ENCODE measurements at regions not wholly inside any gene's neighbourhood (a gene's known extent, or its start where the extent isn't known, plus 50 kb on each side); places are given as distances from the start of the nearest gene placed in this dataset.

DNA sequence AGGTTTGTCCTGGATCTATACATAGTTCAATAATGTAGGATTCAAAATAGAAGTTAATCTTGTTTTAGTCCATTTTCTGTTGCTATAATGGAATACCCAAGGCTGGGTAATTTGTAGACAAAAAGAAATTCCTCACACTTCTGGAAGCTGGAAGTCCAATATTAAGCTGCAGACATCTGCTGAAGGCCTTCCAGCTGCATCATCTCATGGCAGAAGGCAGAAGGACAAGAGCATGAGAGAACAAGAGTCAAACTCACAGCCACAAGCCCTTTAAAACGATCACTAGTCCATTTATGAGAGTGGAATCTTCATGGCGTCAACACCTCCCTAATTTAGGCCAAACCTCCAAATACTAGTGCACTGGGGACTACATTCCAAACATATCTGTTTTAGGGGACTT is 669.3 kb downstream of the ROBO2 start (continued):
- TF ChIP-seq, protein P1, sequence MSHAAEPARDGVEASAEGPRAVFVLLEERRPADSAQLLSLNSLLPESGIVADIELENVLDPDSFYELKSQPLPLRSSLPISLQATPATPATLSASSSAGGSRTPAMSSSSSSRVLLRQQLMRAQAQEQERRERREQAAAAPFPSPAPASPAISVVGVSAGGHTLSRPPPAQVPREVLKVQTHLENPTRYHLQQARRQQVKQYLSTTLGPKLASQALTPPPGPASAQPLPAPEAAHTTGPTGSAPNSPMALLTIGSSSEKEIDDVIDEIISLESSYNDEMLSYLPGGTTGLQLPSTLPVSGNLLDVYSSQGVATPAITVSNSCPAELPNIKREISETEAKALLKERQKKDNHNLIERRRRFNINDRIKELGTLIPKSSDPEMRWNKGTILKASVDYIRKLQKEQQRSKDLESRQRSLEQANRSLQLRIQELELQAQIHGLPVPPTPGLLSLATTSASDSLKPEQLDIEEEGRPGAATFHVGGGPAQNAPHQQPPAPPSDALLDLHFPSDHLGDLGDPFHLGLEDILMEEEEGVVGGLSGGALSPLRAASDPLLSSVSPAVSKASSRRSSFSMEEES (CRISPR knock-in tag; IDR thresholded peaks at IDR 0.05), result no peak
- TF ChIP-seq ZNF225 (CRISPR knock-in tag; IDR thresholded peaks at IDR 0.05) (no peak), ZNF552 (CRISPR knock-in tag; IDR thresholded peaks at IDR 0.05; ENCODE audit: borderline replicate concordance) (no peak), RFX5 (IDR thresholded peaks at IDR 0.05; ENCODE audit: low read depth, low read length) (no peak), SMARCC2 (IDR thresholded peaks at IDR 0.05) (no peak)
- TF ChIP-seq, protein P2, sequence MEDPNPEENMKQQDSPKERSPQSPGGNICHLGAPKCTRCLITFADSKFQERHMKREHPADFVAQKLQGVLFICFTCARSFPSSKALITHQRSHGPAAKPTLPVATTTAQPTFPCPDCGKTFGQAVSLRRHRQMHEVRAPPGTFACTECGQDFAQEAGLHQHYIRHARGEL (CRISPR knock-in tag; IDR thresholded peaks at IDR 0.05), result no peak
- TF ChIP-seq, protein P3, sequence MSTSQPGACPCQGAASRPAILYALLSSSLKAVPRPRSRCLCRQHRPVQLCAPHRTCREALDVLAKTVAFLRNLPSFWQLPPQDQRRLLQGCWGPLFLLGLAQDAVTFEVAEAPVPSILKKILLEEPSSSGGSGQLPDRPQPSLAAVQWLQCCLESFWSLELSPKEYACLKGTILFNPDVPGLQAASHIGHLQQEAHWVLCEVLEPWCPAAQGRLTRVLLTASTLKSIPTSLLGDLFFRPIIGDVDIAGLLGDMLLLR (CRISPR knock-in tag; IDR thresholded peaks at IDR 0.05), result no peak

DNA sequence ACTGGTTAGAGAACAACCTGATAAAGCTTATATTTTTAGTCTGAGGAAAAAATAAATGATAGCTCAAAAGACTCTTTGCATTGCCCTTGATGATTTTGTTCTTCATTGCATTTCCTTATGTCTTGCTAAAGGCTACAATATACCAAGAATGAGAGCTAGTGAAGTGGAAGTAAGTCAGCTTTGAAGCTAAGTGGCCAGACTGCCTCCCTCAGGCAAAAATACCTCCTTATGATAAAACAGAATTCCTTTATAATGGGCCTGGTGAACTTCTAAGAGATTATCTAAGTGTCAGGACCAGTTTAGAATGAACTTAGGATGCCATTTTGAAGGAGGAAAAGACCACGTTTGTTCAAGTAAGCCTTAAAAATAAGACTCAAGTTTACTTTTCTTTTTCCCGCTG is 678.4 kb downstream of the ROBO2 start:
- intact Hi-C loops (cut with micrococcal nuclease; ENCODE audit: unreplicated experiment) (no loop called here), in situ Hi-C loops (cut with HindIII; ENCODE audit: extremely low pct_ligation_motif_present, low pct_unique_long_range_greater_than_20kb) (no loop called here)
- Histone ChIP-seq H4K20me1 (ENCODE audit: insufficient read depth, low read length) (no peaks in the 10 kb centered on the region), H3K4me1 (ENCODE audit: insufficient read depth, low read length) (no peaks in the 10 kb centered on the region), H2AFZ (ENCODE audit: low read length) (no peak overlapping the region), H3K4me3 (replicated peaks in 1 of 3; ENCODE audit: insufficient read depth in 1 of 3, low read depth in 2 of 3, low read length in 3 of 3) (no peak overlapping the region), H3K9ac (ENCODE audit: insufficient read depth, low read depth, low read length) (no peak overlapping the region), H3K27me3 (ENCODE audit: control insufficient read depth in 1 of 2, insufficient read depth in 2 of 2, low read length in 2 of 2) (no peaks in the 10 kb centered on the region), H3K27ac (ENCODE audit: extremely low read length, insufficient read depth, low read length) (no peak overlapping the region), H3K4me2 (ENCODE audit: low read depth, low read length) (no peak overlapping the region), H3K79me2 (ENCODE audit: insufficient read depth, low read length) (no peaks in the 10 kb centered on the region), H3K9me3 (ENCODE audit: low read length) (no peaks in the 10 kb centered on the region), H3K36me3 (replicated peaks in 1 of 2; ENCODE audit: control insufficient read depth in 1 of 2, insufficient read depth in 2 of 2, low read length in 2 of 2) (no peaks in the 10 kb centered on the region)
- no peak for FAIRE-seq
- WGBS (ENCODE audit: low lambda C conversion rate), result 0% methylated on average over 2 of the region's 2 CpGs
- TF ChIP-seq, protein P4, sequence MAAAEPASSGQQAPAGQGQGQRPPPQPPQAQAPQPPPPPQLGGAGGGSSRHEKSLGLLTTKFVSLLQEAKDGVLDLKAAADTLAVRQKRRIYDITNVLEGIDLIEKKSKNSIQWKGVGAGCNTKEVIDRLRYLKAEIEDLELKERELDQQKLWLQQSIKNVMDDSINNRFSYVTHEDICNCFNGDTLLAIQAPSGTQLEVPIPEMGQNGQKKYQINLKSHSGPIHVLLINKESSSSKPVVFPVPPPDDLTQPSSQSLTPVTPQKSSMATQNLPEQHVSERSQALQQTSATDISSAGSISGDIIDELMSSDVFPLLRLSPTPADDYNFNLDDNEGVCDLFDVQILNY (CRISPR knock-in tag; conservative IDR thresholded peaks at IDR 0.05), result no peak
- TF ChIP-seq FOSL2 (CRISPR knock-in tag; IDR thresholded peaks at IDR 0.05), result no peak
- no peak for TF ChIP-seq MLLT10 (CRISPR knock-in tag; IDR thresholded peaks at IDR 0.05)
- TF ChIP-seq, protein P5, sequence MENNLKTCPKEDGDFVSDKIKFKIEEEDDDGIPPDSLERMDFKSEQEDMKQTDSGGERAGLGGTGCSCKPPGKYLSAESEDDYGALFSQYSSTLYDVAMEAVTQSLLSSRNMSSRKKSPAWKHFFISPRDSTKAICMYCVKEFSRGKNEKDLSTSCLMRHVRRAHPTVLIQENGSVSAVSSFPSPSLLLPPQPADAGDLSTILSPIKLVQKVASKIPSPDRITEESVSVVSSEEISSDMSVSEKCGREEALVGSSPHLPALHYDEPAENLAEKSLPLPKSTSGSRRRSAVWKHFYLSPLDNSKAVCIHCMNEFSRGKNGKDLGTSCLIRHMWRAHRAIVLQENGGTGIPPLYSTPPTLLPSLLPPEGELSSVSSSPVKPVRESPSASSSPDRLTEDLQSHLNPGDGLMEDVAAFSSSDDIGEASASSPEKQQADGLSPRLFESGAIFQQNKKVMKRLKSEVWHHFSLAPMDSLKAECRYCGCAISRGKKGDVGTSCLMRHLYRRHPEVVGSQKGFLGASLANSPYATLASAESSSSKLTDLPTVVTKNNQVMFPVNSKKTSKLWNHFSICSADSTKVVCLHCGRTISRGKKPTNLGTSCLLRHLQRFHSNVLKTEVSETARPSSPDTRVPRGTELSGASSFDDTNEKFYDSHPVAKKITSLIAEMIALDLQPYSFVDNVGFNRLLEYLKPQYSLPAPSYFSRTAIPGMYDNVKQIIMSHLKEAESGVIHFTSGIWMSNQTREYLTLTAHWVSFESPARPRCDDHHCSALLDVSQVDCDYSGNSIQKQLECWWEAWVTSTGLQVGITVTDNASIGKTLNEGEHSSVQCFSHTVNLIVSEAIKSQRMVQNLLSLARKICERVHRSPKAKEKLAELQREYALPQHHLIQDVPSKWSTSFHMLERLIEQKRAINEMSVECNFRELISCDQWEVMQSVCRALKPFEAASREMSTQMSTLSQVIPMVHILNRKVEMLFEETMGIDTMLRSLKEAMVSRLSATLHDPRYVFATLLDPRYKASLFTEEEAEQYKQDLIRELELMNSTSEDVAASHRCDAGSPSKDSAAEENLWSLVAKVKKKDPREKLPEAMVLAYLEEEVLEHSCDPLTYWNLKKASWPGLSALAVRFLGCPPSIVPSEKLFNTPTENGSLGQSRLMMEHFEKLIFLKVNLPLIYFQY (CRISPR knock-in tag; IDR thresholded peaks at IDR 0.05; ENCODE audit: borderline replicate concordance), result no peak
- no peak for TF ChIP-seq ZNF329 (CRISPR knock-in tag; IDR thresholded peaks at IDR 0.05; ENCODE audit: low read depth)
- no peak for TF ChIP-seq ERF (CRISPR knock-in tag; IDR thresholded peaks at IDR 0.05)
- TF ChIP-seq, protein P6, sequence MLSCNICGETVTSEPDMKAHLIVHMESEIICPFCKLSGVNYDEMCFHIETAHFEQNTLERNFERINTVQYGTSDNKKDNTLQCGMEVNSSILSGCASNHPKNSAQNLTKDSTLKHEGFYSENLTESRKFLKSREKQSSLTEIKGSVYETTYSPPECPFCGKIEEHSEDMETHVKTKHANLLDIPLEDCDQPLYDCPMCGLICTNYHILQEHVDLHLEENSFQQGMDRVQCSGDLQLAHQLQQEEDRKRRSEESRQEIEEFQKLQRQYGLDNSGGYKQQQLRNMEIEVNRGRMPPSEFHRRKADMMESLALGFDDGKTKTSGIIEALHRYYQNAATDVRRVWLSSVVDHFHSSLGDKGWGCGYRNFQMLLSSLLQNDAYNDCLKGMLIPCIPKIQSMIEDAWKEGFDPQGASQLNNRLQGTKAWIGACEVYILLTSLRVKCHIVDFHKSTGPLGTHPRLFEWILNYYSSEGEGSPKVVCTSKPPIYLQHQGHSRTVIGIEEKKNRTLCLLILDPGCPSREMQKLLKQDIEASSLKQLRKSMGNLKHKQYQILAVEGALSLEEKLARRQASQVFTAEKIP (CRISPR knock-in tag; IDR thresholded peaks at IDR 0.05; ENCODE audit: borderline replicate concordance), result no peak
- no peak for TF ChIP-seq NFKB2 (CRISPR knock-in tag; IDR thresholded peaks at IDR 0.05; ENCODE audit: borderline replicate concordance)
- DNase-seq (ENCODE audit: low spot score), result no peak
- no TSS peak for BruUV-seq (replicated peaks)
- CTCF ChIA-PET (ENCODE audit: low intra/inter-chr PET ratio, low total read pairs), result no interaction called here
- POLR2A ChIA-PET, result no interaction called here
- no peak for ATAC-seq
